OCI-LY3 (cell line): ENCODE measurements at regions not wholly inside any gene's neighbourhood (a gene's known extent, or its start where the extent isn't known, plus 50 kb on each side); places are given as distances from the start of the nearest gene placed in this dataset.

Source experiments
- CTCF ChIP-seq: fragments of 200-600, 300-600 bp; sonication (generic); IDR thresholded peaks from 2 replicates; pipeline ENCODE4 v1.5.1; 2014; ENCODE audit warnings: antibody characterized with exemption, low read length, low read depth
- EZH2phosphoT487 ChIP-seq: fragments of 200-600 bp; shearing (Covaris generic); IDR thresholded peaks from 2 replicates; pipeline ENCODE4 v1.6.1; 2018; ENCODE audit warnings: antibody characterized with exemption, mixed run types, low read depth

- TF ChIP-seq CTCF: no peak
- no peak for TF ChIP-seq EZH2phosphoT487
These were observed 202.8 kb upstream of the PELI2 start for GRCh38 chr14:55915456-55915855.
